ENCODE measurements at regions not wholly inside any gene's neighbourhood (a gene's known extent, or its start where the extent isn't known, plus 50 kb on each side); places are given as distances from the start of the nearest gene placed in this dataset.
A peak's percentile ranks its signal among the peaks of the same experiment; 100 is the strongest.

DNA sequence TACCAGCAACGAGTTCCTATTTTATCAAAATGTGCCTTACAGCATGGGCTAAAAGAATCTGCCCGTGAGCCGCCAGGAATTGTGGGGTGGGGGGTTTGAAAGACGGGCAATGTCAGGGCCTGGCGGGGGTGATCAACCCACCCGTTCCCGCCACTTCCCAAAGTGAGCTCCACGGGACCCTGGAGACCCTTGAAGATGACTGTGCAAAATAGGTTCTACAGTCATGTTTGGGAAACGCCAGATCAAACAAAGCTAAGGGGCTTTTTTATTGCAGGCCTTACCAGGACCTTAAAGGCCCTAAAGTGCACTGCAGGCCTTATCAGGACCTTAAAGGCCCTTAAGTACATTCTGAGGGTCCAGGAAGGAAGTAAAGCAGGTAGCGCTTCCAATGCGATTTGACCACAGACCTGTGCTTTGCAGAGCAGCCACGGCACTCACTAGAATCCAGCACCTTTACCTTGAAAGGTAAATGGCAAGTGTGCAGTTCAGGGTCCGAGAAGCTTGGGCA lies 404.1 kb downstream of the SHANK2 start:
- no peak for DNase-seq (ENCODE audit: low spot score)

DNA sequence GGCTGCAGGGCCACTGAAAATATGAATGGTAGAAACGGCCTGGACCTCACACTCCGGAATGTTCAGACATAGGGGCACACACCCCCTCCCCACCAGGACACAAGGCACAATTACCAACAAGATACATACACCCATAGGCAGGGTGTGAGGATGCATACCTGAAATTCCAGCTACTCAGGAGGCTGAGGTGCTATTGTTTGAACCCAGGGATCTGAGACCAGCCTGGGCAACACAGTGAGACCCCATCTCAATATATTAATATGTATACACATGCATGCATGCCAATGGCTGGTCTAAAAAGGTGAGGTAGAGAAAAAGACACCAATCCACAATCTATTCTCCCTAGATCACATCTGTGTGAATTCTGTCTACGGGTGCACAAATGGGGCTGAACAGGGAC lies 403.3 kb downstream of the SHANK2 start:
- no peak for DNase-seq (ENCODE audit: low spot score)

DNA sequence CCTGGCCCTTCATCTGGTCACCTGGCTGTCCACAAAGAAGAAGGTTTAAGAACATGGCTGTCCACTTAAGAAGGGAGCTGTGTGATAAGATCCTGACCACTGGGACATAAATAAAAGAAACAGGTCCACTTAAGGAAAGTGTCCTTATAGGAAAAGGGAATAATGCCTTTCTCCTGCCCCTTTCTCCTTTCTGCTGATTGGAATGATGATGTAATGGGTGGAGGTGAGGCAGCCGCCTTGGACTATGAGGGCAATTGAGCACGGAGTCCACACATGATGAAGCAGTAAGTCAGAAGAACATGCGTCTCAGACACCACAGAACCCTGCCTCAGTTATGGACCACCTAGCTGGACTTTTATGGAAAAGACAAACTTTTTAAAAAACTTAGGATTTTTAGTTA lies 401.1 kb downstream of the SHANK2 start:
- no peak for DNase-seq (ENCODE audit: low spot score)

DNA sequence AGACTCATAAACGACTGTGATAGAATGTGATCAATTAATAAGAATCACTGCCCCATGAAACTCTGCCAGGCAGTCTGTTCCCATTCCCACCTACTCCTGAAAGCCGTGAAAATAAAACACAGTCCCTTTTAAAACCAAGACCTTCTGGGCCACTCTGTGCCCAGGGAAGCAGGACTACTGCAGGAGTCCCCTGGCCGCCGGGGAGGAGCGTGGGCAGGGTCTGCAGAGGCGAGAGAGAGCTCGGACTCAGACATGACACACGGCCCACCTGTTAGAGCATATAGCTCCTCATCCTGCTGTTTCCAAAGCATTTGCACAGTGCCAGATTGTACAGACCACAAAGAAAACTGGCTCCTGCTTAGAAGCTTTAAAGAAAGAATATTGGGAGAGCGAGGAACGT lies 400.5 kb downstream of the SHANK2 start:
- DNase-seq (ENCODE audit: low spot score) = no peak

DNA sequence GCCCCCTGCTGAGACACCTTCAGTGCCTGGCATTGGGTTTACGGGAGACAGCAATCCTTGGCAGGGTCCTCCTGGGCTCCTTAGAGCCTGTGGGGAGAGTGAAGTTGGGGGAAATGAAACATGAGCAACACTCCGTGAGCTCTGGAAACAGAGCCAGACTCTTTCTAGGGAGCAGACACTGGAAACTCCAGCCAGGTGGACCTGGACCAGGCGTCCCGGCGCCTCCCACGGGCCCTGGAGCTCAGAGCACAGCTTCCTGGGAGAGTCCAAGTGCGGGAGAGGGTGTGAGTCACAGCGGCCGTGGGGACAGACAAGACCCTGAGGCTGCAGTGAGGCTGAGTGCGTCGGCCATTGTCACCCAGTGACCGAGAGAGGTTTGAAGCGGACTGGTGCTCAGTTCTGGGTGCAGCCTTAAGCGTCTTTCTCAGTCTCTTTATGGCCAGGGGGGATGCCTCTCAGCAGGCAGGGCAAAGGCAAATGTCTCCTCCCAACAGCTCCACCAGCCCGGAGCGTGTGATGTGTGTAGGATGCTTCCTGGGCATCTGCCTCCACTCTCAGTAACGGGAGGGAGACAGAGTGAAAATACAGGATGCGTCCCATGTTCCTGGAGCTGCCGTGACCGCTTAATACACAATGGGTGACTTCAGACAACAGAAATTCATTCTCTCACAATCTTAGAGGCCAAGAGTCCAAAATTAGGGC lies 399.2 kb downstream of the SHANK2 start:
- no peak for DNase-seq (ENCODE audit: low spot score)

DNA sequence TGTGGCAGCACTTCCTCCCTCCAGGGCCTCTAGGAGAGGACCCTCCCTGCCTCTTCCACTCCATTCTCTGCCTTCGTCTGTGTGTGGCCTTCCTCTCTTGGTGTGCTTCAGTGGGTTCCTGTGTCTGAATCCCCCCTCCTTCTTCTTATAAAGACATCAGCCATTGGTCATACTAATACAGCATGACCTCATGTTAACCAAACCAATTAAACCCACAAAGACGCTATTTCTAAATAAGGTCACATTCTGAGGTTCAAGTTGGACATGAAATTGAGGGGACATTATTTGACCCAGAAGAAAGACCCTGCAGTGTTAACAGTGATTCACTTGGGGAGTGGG lies 398.6 kb downstream of the SHANK2 start:
- DNase-seq (ENCODE audit: low spot score) = no peak

DNA sequence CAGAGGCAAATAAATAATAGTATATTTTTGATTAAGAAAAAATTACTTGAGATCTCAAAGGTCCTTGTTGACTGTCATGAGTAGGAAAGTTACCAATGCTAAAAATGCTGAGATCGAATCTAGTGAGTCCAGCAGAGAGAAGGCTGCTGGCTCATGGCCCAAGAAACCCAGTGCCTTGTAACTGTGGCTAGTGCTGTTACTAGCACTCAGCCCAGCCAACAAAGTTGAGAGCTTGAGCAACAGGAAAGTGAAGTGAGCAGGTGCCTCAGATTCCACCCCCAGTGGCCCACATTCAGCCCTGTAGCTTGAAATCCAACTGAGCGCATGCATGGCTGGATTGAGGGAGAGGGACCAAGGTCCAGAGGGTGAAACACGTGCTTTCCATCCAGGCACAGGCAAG lies 398.2 kb downstream of the SHANK2 start:
- DNase-seq (ENCODE audit: low spot score) = no peak

DNA sequence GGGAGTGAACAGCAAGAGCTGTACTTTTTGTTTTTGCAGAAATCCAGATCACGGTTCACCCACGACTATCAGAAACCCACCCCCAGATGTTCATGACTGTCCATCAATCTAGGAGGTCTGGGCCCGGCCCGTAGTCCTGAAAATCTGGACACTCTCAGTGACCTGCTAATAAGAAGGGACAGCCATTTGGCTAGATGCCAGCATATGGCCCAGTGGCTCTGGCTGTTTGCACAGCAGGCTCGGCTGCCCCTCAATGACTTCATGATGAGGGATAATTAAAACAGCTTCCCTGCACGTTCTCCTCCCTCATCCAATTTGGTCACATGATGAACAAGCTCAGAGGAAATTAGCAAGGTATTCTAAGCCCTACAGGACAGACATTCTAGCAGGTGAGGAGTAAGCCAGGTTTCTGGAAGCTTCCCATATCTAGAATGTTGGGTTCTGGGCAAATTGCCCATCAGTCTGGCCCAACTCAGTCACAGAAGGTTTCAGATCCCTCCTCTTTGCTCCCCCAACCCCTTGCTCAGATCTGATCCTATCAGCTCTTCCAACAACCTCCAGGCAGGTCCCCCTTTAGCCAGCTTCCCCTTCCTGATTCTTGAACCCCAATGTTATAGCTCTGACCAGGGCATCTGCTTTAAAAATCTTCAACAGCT lies 397.3 kb downstream of the SHANK2 start:
- DNase-seq (ENCODE audit: low spot score) = no peak

DNA sequence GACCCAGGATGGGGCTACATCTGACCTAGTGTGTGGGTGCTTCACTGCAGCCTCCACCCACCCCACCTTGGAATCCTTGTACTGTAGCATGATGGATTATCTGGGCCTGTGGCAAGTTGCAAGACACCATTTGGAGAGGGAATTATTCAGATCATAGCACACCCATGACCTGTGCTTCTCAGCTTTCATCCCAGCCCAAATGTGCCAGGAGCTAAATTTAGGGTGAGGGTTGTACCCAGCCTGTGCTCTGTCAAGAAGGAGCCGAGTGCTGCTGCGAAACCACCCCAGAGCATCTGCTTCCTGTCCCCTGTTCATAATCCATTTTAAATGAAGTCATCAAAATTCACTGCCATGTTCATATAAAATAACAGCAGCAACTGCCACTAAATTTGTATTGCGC lies 394.5 kb downstream of the SHANK2 start:
- DNase-seq (ENCODE audit: low spot score) = no peak

DNA sequence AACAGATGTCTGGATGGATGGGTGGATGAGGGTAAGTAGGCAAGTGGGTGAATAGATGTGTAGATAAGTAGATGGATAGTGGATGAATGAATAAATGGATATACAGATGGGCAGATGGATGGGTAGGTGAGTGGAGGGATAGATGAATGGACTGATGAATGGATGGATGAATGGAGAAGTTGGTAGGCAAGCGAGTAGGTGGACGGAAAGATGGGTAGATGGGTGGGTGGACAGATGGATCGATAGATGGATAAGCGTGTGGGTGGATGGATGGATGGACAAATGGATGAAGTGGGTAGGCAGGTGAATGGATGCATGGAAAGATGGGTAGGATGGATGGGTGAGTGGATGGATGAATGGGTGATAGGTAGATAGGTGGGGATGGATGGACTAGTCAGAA lies 393.2 kb downstream of the SHANK2 start:
- no peak for DNase-seq (ENCODE audit: low spot score)

DNA sequence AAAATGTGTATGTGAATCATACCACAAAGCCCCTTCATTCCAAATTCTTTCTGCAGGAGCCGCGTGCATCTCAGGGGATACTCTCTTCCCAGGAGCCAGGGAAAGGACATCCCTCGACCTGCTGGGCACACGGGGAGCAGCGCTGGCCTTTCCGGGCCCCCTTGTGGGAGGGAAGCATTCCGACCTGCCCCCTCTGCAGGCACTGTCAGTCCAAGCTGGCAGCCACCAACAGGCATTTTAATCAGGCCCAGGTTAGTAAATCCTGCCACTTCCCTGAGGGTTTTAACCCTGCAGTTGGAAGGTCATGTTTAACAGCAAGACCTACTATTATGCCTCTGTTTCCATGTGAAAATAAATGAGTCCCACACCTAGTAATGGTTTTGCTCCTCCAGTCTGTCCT lies 391.5 kb downstream of the SHANK2 start:
- DNase-seq (ENCODE audit: low spot score) = no peak

DNA sequence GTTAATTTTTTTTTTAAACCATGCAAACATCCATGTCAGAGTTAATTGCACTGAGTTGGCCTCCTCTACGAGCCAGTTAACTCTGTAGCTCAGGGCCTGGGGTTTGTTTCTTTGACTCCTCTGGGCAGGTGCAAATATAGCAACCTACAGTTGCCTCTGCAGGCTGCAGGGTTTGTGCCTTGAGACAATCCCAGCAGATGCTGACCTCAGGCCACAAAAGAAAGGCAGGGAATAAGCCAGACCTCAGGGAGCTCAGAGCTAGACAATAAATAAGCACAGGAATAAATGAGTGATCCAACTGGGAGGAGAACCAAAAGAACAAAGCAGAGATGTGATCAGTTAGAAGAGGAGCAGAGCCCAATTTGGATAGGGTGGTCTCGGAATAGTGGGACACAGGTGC lies 390.8 kb downstream of the SHANK2 start:
- no peak for DNase-seq (ENCODE audit: low spot score)

DNA sequence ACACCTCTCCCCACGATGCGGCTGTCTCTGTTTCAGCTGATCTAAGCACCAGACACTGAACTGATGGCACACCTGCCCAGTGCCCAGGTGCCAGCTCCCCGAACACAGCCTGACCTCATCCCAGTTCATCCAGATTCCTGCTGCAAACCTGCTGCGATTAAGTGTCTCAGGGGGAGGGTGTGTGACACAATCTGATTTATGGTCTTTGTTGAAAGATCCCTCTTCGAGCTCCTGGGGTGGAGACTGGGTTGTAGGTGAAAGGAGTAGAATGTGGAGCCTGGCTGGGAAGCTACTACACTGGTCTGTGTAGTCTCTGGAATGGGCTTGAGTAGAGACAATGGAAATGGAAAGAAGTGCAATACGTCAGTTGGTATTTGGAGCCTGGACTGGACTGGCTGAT lies 390.3 kb downstream of the SHANK2 start:
- no peak for DNase-seq (ENCODE audit: low spot score)

DNA sequence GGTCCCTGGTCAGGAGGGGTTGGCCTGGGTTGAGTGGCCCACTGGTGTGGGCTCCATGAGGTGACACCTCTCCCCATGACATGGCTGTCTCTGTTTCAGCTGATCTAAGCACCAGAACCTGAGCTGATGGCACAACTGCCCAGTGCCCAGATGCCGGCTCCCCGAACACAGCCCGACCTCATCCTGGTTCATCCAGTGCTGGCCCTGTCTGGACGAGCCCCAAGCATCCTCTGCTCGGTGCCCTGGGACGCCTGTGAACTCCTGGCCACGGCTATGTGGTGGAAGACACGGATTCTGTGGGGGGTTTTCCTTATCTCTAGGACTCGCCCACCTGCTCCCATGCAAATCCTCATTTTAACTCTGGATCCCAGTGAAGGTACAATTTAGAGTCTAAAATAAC lies 389.2 kb downstream of the SHANK2 start:
- DNase-seq (ENCODE audit: low spot score) = no peak

DNA sequence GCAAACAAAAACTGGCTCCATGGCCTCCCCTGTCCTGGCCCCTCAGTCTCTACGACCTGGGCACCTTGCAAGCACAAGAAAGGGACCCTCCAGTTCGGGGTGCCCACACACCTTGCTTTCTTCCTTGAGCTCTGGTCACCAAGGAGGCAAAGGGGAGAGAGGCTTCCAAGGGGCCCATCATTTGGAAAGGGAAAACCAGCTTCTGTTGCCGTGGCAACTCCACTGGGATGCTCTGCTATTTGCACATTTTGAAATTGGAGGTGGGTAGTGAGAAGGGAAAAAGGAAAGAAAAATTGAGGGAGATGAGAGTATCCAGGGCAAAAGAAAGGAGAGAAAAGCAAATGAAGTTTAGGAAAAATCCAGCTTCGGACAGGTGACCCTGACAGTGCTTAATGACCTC lies 388.4 kb downstream of the SHANK2 start:
- DNase-seq (ENCODE audit: low spot score) = no peak

DNA sequence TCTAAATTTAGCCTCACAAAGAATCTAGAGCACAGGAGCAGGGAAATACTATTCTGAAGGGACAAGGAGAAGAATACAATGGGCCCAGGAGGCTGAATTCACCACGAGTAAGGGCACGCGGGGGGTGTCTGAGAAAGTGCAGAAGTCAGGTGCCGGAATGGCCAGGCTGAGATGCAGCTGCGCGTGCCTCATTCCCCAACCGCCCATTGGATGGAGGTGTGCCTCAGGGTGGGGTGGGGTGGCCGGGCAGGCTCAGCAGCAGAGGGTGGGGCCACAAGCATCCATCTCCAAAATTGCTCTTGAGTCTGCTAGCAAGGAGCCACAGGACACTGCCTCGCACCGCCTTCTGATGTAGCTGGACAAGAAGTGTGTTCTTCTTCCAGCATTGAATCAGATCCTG lies 387.0 kb downstream of the SHANK2 start:
- no peak for DNase-seq (ENCODE audit: low spot score)

DNA sequence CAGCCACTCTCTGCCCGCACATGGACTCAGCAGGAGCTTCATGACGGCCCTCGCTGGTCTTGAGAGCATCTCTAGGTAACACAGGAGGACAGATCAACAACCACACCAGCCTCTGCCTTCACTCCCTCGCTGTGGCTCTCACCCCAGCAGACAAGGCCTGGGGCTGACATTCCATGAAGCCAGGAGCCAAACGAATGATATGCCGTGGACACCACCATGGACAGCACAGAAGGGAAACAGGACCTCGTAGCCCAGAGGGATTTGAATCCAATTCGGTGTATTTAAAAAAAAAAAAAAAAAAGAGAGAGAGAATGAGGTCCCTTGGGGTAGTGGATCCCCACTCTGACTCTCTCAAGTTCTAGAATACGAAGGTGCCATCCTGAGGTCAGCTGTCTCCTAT lies 385.5 kb downstream of the SHANK2 start:
- DNase-seq (ENCODE audit: low spot score) = no peak

DNA sequence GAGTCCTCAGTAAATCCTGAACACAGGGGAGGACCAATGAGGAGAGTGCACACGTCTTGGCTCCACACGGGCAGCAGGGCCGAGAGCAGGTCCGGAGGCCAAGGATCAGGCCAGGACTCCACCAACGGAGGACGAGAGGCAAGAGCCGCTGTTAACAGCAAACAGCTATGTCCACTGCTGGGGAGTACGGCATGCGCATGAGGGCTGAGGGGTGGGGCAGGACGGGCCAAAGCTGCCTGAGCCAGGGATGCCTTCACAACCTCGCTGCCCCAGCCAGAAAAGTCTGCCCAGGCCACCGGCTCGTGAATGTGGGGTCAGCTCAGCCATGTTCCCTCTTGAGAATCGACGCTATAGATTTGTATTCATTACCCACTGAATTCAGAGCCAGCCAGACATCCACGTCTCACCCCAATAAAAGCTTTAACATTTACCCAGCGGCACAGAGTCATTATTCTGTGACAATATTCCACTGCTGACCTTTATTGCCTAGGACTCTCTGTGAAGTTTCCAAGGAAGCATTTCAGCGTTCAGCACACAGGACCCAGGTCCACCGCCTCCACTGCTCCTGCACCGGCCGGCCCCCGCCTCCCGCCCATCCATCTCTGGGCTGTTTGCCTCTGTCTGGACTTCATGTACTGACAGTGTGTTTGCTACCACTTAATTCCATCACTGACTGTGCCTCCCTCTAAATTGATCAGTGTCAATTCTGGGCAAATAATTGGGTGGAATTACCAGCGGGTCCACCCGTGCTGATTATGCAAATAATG lies 384.9 kb downstream of the SHANK2 start:
- DNase-seq (ENCODE audit: low spot score) = no peak

DNA sequence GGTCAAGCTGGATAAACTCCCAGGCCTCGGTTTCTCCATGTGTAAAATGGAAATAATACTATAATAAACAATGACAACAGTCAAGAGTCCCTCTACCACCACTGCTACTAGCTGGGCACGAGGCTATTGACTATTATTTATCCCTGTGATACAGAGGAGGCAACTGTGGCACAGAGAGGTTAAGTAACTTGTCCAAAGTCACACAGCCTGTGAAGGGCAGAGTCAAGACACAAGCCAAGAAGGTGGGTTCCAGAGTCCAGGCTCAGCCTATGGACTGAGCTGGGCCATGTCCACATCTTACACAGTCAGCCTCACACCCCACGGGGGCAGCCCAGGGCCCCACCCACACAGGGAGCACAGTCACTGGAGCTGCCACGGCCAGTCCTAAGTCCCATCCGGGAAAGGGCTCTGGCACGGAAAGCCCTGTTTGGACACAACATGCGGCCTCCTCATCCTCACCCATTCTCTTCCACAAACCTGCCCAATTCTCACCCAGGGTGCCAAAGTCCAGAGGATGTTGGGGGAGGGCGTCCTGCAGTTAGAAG lies 384.0 kb downstream of the SHANK2 start:
- no peak for DNase-seq (ENCODE audit: low spot score)

DNA sequence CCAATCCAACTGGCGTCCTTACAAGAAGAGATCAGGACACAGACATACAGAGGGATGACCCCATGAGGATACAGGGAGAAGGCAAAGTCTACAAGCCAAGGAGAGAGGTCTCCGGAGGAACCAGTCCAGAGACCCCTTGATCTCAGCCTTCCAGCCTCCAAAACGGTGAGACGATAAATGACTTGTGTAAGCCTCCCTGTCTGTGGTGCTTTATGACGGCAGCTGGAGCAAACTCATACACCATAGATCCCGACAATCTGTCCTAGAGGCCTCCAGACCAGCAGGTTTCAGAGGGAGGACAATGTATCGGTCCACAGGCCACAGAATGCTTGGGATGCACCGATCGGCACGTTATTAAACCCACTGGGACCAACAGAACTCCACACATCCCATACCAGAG lies 383.3 kb downstream of the SHANK2 start:
- DNase-seq (ENCODE audit: low spot score) = no peak

DNA sequence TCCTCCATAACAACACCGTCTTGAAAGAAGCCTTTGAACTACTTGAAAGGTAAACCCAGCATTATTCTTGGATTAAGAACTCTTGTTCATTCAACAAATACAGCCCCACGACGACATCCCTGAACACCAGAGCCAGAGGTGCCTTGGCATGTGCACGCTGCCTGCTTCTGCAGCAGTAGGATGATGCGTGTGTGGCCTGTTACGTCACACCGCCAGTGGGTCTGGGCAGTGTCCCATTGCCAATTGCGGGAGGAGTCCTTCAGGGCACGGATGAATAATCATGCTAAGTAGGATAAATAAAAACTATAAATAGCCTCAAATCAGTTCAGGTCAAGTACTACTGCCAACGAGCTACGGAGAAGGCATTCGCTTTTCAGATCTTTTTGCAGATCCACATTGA lies 380.5 kb downstream of the SHANK2 start:
- DNase-seq (ENCODE audit: low spot score) = peak; percentile 90

DNA sequence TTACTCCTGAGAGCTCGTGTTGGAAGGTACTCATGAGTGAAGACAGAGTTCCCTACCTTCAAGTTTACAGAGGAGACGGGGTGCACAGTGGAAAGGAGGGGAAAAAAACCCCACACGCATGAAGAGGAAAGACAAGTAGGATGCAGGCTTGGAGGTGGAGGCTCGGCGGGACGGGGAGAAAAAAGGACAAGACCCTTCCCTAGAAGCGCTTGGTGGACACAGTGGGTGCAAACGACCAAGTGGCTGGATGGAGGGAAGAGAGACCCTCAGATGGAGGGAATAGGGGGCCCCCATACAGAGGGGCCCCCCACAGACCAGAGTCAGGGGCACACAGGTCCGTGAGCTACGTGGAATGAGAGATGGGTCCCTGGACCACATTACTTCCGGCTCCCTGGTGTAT lies 380.1 kb downstream of the SHANK2 start:
- no peak for DNase-seq (ENCODE audit: low spot score)

Measured in AG08396 (cell line).